Activated naive CD8-positive, alpha-beta T cell treated with anti-CD3 and anti-CD28 coated beads, Interleukin-2, amount 10 ng/mL, durations not matched to agents 7 days and 5 days (primary cell): ENCODE measurements at regions not wholly inside any gene's neighbourhood (a gene's known extent, or its start where the extent isn't known, plus 50 kb on each side); places are given as distances from the start of the nearest gene placed in this dataset.

Source experiments
- ATAC-seq: fragments of 150-1000 bp; cut with Tn5 transposase; one replicate; pipeline ENCODE4 v1.10.0; 2021; ENCODE audit warnings: low read depth, moderate library complexity
- POLR2A ChIA-PET: fragments of 350-600 bp; sonication (Branson Sonifier 250); formaldehyde crosslinking; loops from one replicate; lab custom pipeline; 2021; ENCODE audit warnings: antibody characterized with exemption; lab: Charles Lee
- DNase-seq: peaks from one replicate; pipeline ENCODE4 v3.0.0; 2021
- H3K27ac Mint-ChIP-seq: one replicate; pipeline ENCODE4 v1.8.0; 2022; ENCODE audit warnings: mild to moderate bottlenecking, mixed read lengths
- H3K27me3 Mint-ChIP-seq: one replicate; pipeline ENCODE4 v1.8.0; 2022; ENCODE audit warnings: mild to moderate bottlenecking, moderate library complexity, mixed read lengths
- H3K36me3 Mint-ChIP-seq: one replicate; pipeline ENCODE4 v1.8.0; 2021; ENCODE audit warnings: mild to moderate bottlenecking, mixed read lengths
- H3K4me1 Mint-ChIP-seq: one replicate; pipeline ENCODE4 v1.8.0; 2021; ENCODE audit warnings: mixed read lengths
- H3K4me3 Mint-ChIP-seq: one replicate; pipeline ENCODE4 v1.8.0; 2022; ENCODE audit warnings: mild to moderate bottlenecking, moderate library complexity, mixed read lengths
- H3K9me3 Mint-ChIP-seq: one replicate; pipeline ENCODE4 v1.8.0; 2021; ENCODE audit warnings: mixed read lengths

- Mint-ChIP-seq H3K36me3 (no peaks in the 10 kb centered on the region), H3K4me3 (no peak overlapping the region), H3K27ac (no peak overlapping the region), H3K9me3 (peaks cover 2% of the 10 kb centered on the region), H3K4me1 (no peaks in the 10 kb centered on the region), H3K27me3 (no peaks in the 10 kb centered on the region)
- no peak for ATAC-seq
- POLR2A ChIA-PET, result no interaction called here
- DNase-seq, result no peak
Measured at GRCh38 chr9:118148990-118149389, 444.8 kb downstream of the TLR4 start.

DNA sequence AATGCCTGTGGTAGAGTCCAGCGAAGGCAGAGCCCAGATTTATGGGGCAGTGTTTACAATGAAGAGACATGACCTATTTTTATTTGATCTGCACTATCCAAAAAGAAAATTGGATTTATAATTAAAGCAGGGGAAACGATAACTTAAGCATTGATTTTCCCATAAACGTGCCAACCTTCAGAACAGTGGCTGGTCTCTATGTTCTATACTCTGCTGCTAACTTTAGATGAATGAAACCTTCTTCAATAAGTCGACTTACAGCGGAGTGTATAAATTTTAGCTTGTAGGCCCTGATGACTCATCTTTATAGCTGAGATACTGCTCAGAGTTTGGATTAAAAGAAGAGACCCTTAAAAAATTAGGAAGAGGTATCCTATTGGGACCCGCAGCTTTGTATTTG, 452.6 kb downstream of the TLR4 start:
- no peaks in the 10 kb centered on the region for H3K9me3 Mint-ChIP-seq
- POLR2A ChIA-PET, result no interaction called here
- H3K4me1 Mint-ChIP-seq, result no peaks in the 10 kb centered on the region
- H3K27me3 Mint-ChIP-seq, result no peaks in the 10 kb centered on the region
- DNase-seq (no peak), ATAC-seq (no peak)
- H3K27ac Mint-ChIP-seq, result no peak overlapping the region
- no peak overlapping the region for H3K4me3 Mint-ChIP-seq
- H3K36me3 Mint-ChIP-seq, result no peaks in the 10 kb centered on the region

DNA sequence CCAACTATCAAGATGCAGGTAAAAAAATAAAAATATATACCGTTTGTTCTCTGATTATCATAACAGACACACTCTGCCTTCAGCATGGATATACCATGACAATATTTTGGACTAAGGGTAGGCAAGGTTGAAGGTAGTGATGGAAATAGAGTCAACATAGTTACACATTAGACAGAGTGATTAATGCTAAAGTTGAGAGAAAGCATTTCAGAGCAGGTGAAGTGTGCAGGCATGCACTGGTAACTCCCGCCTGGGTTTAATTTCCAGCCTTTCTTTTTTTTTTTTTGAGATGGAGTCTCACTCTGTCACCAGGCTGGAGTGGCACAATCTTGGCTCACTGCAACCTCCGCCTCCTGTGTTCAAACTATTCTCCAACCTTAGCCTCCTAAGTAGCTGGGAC, 458.5 kb downstream of the TLR4 start:
- POLR2A ChIA-PET, result no interaction called here

DNA sequence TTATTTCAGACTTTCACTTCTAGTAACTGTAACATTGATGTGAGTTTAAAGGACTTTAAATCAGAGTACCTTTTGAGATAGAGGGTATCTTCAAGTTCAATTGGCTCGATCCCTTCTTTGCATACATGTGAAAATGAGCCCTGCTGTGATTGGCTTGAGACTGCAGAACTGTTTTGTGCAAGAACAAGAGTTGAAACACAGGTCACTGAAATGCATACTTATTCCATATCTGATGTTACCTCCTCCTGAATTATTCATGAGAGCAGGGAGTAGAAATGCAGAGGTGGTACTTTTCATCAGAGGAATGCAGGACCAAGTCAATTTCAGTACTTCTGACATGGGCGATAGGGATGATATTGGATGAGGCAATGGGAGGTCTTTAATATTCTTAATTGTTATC, 459.5 kb downstream of the TLR4 start:
- DNase-seq, result no peak
- no peaks in the 10 kb centered on the region for H3K27me3 Mint-ChIP-seq
- H3K4me3 Mint-ChIP-seq, result no peak overlapping the region
- no peak for ATAC-seq
- H3K4me1 Mint-ChIP-seq, result no peaks in the 10 kb centered on the region
- no peak overlapping the region for H3K27ac Mint-ChIP-seq
- no peaks in the 10 kb centered on the region for H3K36me3 Mint-ChIP-seq
- H3K9me3 Mint-ChIP-seq, result no peaks in the 10 kb centered on the region
- POLR2A ChIA-PET, result no interaction called here

More for the DNA sequence above, 458.5 kb downstream of the TLR4 start:
- Mint-ChIP-seq H3K27me3 (no peaks in the 10 kb centered on the region), H3K4me1 (no peaks in the 10 kb centered on the region), H3K36me3 (no peaks in the 10 kb centered on the region), H3K27ac (no peak overlapping the region), H3K9me3 (no peaks in the 10 kb centered on the region), H3K4me3 (no peak overlapping the region)
- DNase-seq, result no peak
- ATAC-seq, result no peak

GRCh38 chr9:118165451-118165850, 461.2 kb downstream of the TLR4 start:
- Mint-ChIP-seq H3K36me3 (no peaks in the 10 kb centered on the region), H3K4me1 (no peaks in the 10 kb centered on the region), H3K9me3 (no peaks in the 10 kb centered on the region), H3K4me3 (no peak overlapping the region), H3K27ac (no peak overlapping the region), H3K27me3 (no peaks in the 10 kb centered on the region)
- no peak for DNase-seq
- POLR2A ChIA-PET, result no interaction called here
- ATAC-seq, result no peak

- Mint-ChIP-seq H3K27me3 (no peaks in the 10 kb centered on the region), H3K36me3 (no peaks in the 10 kb centered on the region), H3K4me1 (no peaks in the 10 kb centered on the region), H3K9me3 (no peaks in the 10 kb centered on the region), H3K27ac (no peak overlapping the region), H3K4me3 (no peak overlapping the region)
- DNase-seq (no peak), ATAC-seq (no peak)
- POLR2A ChIA-PET, result no interaction called here
Measured at GRCh38 chr9:118170032-118170955, 466.1 kb downstream of the TLR4 start.

DNA sequence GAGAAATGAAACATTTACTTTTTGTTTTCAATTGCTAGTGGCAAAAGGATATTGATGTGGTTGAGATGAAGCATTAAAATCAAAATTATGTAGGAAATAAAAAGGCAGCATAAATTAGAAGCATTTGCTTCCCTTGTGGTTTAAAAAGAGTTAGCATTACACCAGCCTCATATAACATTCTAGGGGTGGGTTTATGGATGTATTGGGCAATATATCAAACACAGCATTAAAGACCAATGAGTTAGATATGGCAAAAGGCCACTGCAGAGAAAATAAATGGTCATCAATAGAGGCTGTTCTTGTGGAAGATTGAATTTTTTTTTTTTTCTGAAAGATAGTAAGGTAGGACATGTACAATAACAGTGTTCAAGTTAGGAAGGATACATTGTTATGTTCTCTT, 473.0 kb downstream of the TLR4 start:
- H3K27me3 Mint-ChIP-seq, result no peaks in the 10 kb centered on the region
- H3K27ac Mint-ChIP-seq, result no peak overlapping the region
- POLR2A ChIA-PET, result no interaction called here
- no peaks in the 10 kb centered on the region for H3K4me1 Mint-ChIP-seq
- ATAC-seq (no peak), DNase-seq (no peak)
- no peaks in the 10 kb centered on the region for H3K36me3 Mint-ChIP-seq
- H3K4me3 Mint-ChIP-seq, result no peak overlapping the region
- no peaks in the 10 kb centered on the region for H3K9me3 Mint-ChIP-seq

DNA sequence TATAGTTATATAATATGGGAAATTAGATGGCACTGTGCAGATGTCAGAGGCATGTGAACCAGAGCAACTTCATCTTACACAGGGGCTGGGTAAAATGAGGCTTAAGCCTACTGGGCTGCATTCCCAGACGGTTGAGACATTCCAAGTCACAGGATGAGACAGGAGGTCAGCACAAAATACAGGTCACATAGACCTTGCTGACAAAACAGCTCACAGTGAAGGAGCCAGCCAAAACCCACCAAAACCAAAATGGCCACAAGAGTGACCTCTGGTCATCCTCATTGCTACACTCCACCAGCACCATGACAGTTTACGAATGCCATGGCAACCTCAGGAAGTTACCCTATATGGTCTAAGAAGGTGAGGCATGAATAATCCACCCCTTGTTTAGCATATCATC, 479.4 kb downstream of the TLR4 start:
- no peak for ATAC-seq
- H3K36me3 Mint-ChIP-seq, result no peaks in the 10 kb centered on the region

GRCh38 chr9:118187408-118187807, 483.2 kb downstream of the TLR4 start:
- Mint-ChIP-seq H3K9me3 (peaks cover 2% of the 10 kb centered on the region), H3K27ac (no peak overlapping the region), H3K4me1 (no peaks in the 10 kb centered on the region), H3K27me3 (no peaks in the 10 kb centered on the region), H3K36me3 (no peaks in the 10 kb centered on the region), H3K4me3 (no peak overlapping the region)
- POLR2A ChIA-PET, result no interaction called here
- ATAC-seq (no peak), DNase-seq (no peak)

More for the DNA sequence above, 479.4 kb downstream of the TLR4 start:
- Mint-ChIP-seq H3K27me3 (no peaks in the 10 kb centered on the region), H3K4me3 (no peak overlapping the region), H3K27ac (no peak overlapping the region), H3K9me3 (no peaks in the 10 kb centered on the region), H3K4me1 (no peaks in the 10 kb centered on the region)
- DNase-seq, result no peak
- POLR2A ChIA-PET, result no interaction called here

GRCh38 chr9:118189615-118190014, 485.4 kb downstream of the TLR4 start:
- no peak for ATAC-seq
- Mint-ChIP-seq H3K9me3 (peaks cover 2% of the 10 kb centered on the region), H3K36me3 (no peaks in the 10 kb centered on the region), H3K27me3 (no peaks in the 10 kb centered on the region), H3K27ac (no peak overlapping the region), H3K4me1 (no peaks in the 10 kb centered on the region), H3K4me3 (no peak overlapping the region)
- POLR2A ChIA-PET, result no interaction called here
- no peak for DNase-seq

DNA sequence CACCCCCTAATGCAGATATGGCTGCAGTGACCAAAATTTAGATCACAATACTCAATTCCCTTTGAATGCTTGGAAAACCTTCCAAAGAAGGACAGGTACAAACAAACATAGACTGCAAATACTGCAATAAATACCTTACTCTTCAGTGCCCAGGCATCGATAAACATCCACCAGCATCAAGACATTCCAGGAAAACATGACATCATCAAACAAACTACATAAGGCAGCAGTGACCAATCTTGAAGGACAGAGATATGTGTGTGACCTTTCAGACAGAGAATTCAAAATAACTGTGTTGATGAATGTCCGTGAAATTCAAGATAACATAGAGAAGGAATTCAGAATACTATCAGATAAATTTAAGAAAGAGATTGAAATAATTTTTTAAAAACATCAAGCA, 488.6 kb downstream of the TLR4 start:
- Mint-ChIP-seq H3K27me3 (no peaks in the 10 kb centered on the region), H3K27ac (no peak overlapping the region), H3K9me3 (peaks cover 2% of the 10 kb centered on the region), H3K36me3 (no peaks in the 10 kb centered on the region), H3K4me3 (no peak overlapping the region), H3K4me1 (no peaks in the 10 kb centered on the region)
- POLR2A ChIA-PET, result no interaction called here
- DNase-seq, result no peak
- ATAC-seq, result no peak

- no peaks in the 10 kb centered on the region for H3K36me3 Mint-ChIP-seq
Measured at GRCh38 chr9:118209343-118209742, 505.1 kb downstream of the TLR4 start.

GRCh38 chr9:118215549-118215948, 511.3 kb downstream of the TLR4 start:
- Mint-ChIP-seq H3K4me3 (no peak overlapping the region), H3K27ac (no peak overlapping the region), H3K9me3 (no peaks in the 10 kb centered on the region), H3K4me1 (no peaks in the 10 kb centered on the region), H3K36me3 (no peaks in the 10 kb centered on the region), H3K27me3 (no peaks in the 10 kb centered on the region)
- DNase-seq (no peak), ATAC-seq (no peak)
- POLR2A ChIA-PET, result no interaction called here

More at GRCh38 chr9:118209343-118209742, 505.1 kb downstream of the TLR4 start:
- no peaks in the 10 kb centered on the region for H3K4me1 Mint-ChIP-seq
- peaks cover 2% of the 10 kb centered on the region for H3K9me3 Mint-ChIP-seq
- DNase-seq (no peak), ATAC-seq (no peak)
- H3K27ac Mint-ChIP-seq, result no peak overlapping the region
- POLR2A ChIA-PET, result no interaction called here
- no peaks in the 10 kb centered on the region for H3K27me3 Mint-ChIP-seq
- no peak overlapping the region for H3K4me3 Mint-ChIP-seq

DNA sequence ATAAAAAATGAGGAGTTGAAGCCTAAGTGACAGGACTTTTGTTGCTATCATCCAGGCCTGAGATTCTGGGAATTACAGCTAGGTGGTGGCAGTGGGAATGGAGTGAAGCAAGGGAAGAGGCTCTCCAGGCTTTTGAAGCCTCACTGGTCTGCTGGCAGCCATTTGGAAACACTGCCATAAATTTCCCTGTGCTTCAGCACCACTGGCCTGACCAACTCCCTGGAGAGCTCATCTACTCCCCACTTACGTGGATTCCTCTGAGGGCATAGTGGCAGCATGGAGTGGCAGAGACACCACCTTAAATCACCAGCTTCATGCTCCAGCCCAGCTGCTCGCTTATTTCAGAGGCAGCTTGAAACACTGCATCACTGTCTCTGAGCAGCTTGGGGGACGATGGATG, 518.2 kb downstream of the TLR4 start:
- ATAC-seq (no peak), DNase-seq (no peak)
- Mint-ChIP-seq H3K27me3 (no peaks in the 10 kb centered on the region), H3K9me3 (no peaks in the 10 kb centered on the region), H3K36me3 (no peaks in the 10 kb centered on the region), H3K4me3 (no peak overlapping the region), H3K4me1 (no peaks in the 10 kb centered on the region), H3K27ac (no peak overlapping the region)
- POLR2A ChIA-PET, result no interaction called here
